ENCODE measurements at regions not wholly inside any gene's neighbourhood (a gene's known extent, or its start where the extent isn't known, plus 50 kb on each side); places are given as distances from the start of the nearest gene placed in this dataset.

DNA sequence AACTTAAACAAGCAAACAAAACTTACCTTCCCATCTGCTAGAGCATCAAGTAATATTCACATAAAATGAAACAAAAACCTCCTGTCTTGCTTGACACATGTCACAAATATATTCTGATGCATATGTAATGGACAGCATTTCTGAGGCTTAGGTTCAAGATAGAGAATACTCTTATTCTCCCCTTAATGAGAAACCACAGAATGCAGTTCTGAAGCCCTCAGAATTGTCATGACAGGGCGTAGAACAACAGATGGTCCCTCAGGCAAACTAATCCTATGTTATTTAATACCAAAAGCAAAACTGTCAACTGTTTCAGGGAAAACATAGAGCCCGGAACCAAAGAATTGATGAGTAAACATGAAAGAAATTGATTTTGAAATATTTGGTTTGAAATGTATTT is 229.9 kb upstream of the RIOK2 start:
- no peak for FAIRE-seq
- H3K36me3 ChIP-seq (ENCODE audit: control insufficient read depth in 2 of 4, insufficient read depth in 4 of 4, low read length in 3 of 4) = no peaks in the 10 kb centered on the region
- no peak overlapping the region for H3K9ac ChIP-seq (replicated peaks in 1 of 4; ENCODE audit: extremely low read depth in 1 of 4, low read depth in 3 of 4, low read length in 3 of 4)
- no peak overlapping the region for H2BK15ac ChIP-seq (ENCODE audit: low read length)
- H3K23me2 ChIP-seq (ENCODE audit: low read depth, low read length) = no peaks in the 10 kb centered on the region
- no peaks in the 10 kb centered on the region for H3K79me1 ChIP-seq (ENCODE audit: low read depth, low read length)
- no peak overlapping the region for H3K23ac ChIP-seq (ENCODE audit: insufficient read length)
- peaks cover 0 to 4% (median 0%) of the 10 kb centered on the region in 4 experiments; a peak in 1 of 7 replicates for H3K4me1 ChIP-seq (replicated peaks in 1 of 4; ENCODE audit: control insufficient read depth in 3 of 4, insufficient read depth in 4 of 4, low read length in 3 of 4)
- H2BK5ac ChIP-seq (ENCODE audit: low read depth, low read length) = no peak overlapping the region
- ChIA-PET CTCF (ENCODE audit: partially characterized antibody) (interaction anchor here (1.0 kb wide), 1 partner anchor 182 kb away, joined by 3 read pairs; no protein-coding TSS in a partner anchor), POLR2A (ENCODE audit: partially characterized antibody) (no interaction called here)
- no peak for TF ChIP-seq KDM5A (IDR thresholded peaks at IDR 0.05; ENCODE audit: low read length)
- H3K4me3 ChIP-seq (ENCODE audit: extremely low read depth in 1 of 4, insufficient read depth in 2 of 4, low read depth in 3 of 4, low read length in 4 of 4) = no peak overlapping the region
- H3K4ac ChIP-seq (replicated peaks; ENCODE audit: insufficient read length, low read depth, low read length) = no peak overlapping the region
- no peak overlapping the region for H3K27ac ChIP-seq (ENCODE audit: low read depth, low read length)
- no peak overlapping the region for H4K8ac ChIP-seq (ENCODE audit: extremely low read depth, insufficient read depth, low read length)
- no peak overlapping the region for H2AFZ ChIP-seq (ENCODE audit: low read length)
- no peak overlapping the region for H2BK20ac ChIP-seq (ENCODE audit: low read length)
- H4K20me1 ChIP-seq (replicated peaks in 1 of 2; ENCODE audit: control insufficient read depth in 1 of 2, insufficient read depth in 2 of 2, low read length in 2 of 2) = no peaks in the 10 kb centered on the region
- H4K91ac ChIP-seq (replicated peaks; ENCODE audit: insufficient read length, low read length) = no peak overlapping the region
- no peak overlapping the region for H4K5ac ChIP-seq (ENCODE audit: insufficient read length, low read depth, low read length)
- no peaks in the 10 kb centered on the region for H3K9me3 ChIP-seq (ENCODE audit: insufficient read depth in 2 of 2, low read depth in 1 of 2, low read length in 1 of 2)
- no peaks in the 10 kb centered on the region for H3K27me3 ChIP-seq (replicated peaks in 1 of 4; ENCODE audit: control insufficient read depth in 3 of 4, extremely low read depth in 1 of 4, insufficient read depth in 3 of 4, low read length in 3 of 4)
- H2BK120ac ChIP-seq (replicated peaks; ENCODE audit: low read depth, low read length) = no peak overlapping the region
- no peak overlapping the region for H3K56ac ChIP-seq (replicated peaks; ENCODE audit: insufficient read length, low read depth, low read length)
- H3K4me2 ChIP-seq (ENCODE audit: insufficient read depth in 1 of 2, low read depth in 2 of 2, low read length in 2 of 2) = no peak overlapping the region
- H2AK5ac ChIP-seq (ENCODE audit: low read depth, low read length) = no peak overlapping the region
- no peak overlapping the region for H3K18ac ChIP-seq (ENCODE audit: extremely low read depth, low read length)
- no peak for DNase-seq (ENCODE audit: low read depth in 1 of 2, low spot score in 2 of 2)
- H3K14ac ChIP-seq (ENCODE audit: insufficient read length) = no peak overlapping the region
- WGBS, 2 experiments (ENCODE audit: extremely low coverage in 1 of 2, insufficient coverage in 1 of 2, insufficient read length in 1 of 2, insufficient replicate concordance in 2 of 2, low coverage in 1 of 2, low lambda C conversion rate in 2 of 2, missing lambda C conversion rate in 1 of 2) = 91% methylated on average over 2 of the region's 2 CpGs; no CpG with 5 or more reads in 1 of the 2 experiments
- H3K79me2 ChIP-seq (ENCODE audit: control insufficient read depth in 1 of 2, insufficient read depth in 2 of 2, low read length in 2 of 2) = no peaks in the 10 kb centered on the region
- no peak overlapping the region for H2BK12ac ChIP-seq (ENCODE audit: low read depth, low read length)

All from H1 (cell line).